ENCODE measurements at regions not wholly inside any gene's neighbourhood (a gene's known extent, or its start where the extent isn't known, plus 50 kb on each side); places are given as distances from the start of the nearest gene placed in this dataset.

- TF ChIP-seq POLR2AphosphoS5 (IDR thresholded peaks at IDR 0.05; ENCODE audit: low read depth, low read length) (no peak), POLR2A (IDR thresholded peaks at IDR 0.05; ENCODE audit: low read depth, low read length) (no peak), POU2F2 (IDR thresholded peaks at IDR 0.05; ENCODE audit: low read depth, low read length) (no peak)
Measured at GRCh38 chr10:36662571-36662970, 462.8 kb upstream of the ANKRD30A start.

All from GM12891 (cell line).